Germinal center (tissue), 1 donor: ENCODE measurements at regions not wholly inside any gene's neighbourhood (a gene's known extent, or its start where the extent isn't known, plus 50 kb on each side); places are given as distances from the start of the nearest gene placed in this dataset.

Experiments
- DNase-seq: peaks from one replicate; pipeline ENCODE4 v3.0.0; 2012; ENCODE audit warnings: mixed read lengths, low spot score

DNA sequence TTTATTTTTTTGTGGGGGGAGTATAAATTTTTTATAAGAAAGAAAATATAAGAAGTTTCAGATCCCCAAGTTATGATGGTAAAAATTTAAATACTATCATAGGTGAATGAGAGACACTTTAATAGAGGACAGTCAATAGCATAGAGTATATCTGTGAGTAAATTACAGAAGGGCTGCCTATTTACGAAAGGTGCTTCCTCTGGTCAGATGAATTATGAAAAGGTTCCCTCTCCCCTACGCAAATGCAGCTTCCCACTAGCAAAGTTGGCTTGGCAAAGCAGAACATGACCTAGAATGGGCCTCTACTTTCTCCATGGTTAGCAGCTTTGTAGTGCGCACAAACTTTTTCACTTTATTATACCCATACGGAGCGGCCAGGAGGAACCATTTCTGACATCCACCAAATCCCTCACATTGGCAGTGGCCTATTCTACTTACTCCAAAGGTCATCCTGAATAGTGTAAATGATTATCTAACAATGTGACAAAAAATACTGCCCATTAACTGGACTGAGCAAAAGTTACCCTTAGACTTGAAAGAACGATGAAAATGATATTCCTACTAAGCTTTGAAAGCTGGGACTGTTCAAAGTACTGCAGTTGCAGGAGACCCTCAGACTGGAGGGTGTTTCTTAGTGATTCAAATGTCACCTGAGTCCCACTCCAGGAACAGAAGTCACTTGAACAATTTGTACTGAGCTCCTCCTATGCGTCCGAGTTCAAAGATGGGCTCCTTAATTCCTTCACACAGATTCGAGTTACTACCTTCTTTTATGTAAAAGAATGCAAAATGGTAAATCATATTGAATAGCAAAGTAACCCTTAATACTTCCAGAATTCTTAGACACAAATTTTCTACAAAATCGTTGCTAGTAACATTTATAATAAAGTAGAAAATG, 148.5 kb downstream of the NOL4 start:
- no peak for DNase-seq

DNA sequence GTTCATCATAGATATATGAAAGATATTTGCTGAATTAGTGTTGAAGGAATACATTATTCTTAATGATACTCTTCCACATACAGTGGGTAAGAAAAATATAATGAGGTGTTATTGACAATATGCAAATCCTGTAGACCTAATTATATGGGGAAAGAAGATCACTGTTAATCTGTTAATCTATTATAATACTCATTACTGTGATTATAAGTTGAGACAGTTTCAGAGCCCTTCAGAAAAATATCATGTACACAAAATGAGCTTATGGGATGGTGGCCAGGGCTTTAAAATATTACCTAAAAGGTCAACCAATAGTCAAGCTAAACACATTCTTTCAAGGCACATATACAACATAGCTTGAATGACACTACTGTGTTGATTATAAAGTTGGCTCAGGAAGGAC, 163.5 kb downstream of the NOL4 start:
- DNase-seq, result no peak

DNA sequence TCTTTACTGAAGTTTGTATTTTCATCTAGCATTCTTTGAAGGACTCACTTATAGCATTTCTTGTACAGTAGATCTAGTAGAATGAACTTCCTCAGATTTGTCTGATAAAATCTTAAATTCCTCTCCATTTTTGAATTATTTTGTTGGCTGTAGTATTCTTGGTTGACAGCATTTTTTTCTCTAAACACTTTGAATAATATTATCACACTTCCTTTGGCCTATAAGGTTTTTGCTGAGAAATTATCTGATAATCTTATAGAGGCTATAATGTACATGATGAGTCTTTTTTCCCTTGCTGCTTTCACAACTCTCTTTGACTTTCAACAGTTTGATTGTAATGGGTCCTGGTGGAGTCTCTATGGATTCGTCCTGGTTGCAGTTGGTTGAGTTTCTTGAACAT, 169.5 kb downstream of the NOL4 start:
- no peak for DNase-seq

DNA sequence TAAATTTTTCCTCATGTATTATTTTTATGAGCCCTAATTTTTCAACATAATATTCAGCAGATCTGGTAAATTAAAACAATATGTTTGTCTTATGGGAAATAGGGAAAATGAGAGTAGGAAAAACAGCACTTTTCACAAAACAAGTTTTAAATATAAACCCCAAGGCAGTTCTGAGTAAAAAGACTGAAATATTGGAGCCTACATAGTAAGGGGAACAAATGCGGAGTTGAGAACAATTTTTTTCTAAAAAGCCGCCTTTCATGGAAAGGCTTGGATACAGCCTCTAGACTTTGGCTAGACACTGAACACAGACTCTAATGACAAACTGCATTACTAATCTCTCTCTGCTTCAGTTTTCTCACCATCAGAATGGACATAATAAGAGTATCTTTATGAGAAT, 174.1 kb downstream of the NOL4 start:
- DNase-seq, result no peak

DNA sequence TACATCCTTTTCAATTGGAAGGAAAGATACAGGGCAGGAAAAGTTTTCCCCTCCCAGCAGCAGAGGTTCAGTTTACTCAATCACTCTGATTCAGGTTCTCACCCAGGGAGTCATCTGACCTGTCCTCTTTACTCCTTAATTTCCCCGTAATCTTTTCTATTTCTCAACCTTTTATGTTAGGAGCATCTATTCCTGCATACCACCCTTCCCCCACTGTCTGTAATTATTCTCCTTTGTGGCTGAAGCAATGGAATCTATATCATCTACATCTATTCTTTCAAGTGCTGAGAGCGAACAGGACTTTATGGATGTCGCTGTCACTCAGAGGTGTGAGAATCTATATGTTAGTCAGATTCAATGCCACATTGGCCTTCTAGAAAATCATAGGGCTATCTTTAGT, 175.2 kb downstream of the NOL4 start:
- no peak for DNase-seq

DNA sequence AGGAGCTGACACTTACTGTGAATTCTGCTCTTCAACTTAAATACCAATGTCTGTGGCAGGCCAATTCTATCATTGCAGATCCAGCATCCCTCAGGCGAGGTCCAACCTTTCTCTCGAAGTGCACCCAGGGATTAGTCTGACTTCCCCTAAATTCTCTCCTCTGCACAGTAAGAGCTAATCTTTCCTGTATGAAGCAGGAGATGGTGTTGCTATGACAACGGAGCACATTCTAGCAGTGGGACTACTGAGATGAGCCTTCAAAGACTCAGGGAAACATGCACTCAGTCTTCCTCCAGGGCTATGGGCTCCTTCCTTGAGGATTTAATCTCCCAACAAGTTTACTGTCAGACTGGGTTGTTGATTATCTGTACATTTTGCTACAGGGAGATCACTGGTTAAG, 176.3 kb downstream of the NOL4 start:
- DNase-seq, result no peak

DNA sequence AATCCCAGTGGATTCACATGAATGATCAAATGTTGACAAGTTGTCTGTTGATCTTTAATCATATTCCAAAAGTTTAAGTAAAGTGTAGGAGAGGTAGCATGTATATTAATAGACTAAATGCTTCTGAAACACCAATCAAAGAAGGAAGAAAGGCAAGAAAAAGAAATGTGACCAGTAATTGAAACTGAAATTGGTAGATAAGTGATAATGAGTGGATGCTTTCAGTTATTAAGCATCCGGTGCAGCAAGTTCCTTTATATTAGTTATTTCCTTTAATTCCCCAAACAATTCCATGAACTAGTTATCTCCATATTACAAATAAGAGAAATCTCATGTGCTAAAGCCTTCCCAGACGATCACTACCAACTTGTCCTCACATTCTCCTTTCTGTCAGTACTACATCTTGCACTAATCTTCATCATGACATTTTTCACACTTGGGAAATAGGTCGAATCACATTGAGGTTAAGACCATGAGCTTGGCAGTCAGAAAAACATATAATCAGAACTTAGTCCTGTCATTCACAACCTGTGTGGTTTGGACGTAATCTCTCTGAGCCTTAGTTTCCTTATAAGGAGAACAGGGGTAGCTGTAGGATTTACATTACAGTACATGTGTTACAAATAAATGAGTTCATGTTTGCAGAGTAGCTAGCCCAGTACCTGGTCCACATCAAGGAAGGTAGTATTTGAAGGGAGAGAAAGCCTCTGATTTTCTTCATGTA, 182.1 kb downstream of the NOL4 start:
- DNase-seq, result no peak

DNA sequence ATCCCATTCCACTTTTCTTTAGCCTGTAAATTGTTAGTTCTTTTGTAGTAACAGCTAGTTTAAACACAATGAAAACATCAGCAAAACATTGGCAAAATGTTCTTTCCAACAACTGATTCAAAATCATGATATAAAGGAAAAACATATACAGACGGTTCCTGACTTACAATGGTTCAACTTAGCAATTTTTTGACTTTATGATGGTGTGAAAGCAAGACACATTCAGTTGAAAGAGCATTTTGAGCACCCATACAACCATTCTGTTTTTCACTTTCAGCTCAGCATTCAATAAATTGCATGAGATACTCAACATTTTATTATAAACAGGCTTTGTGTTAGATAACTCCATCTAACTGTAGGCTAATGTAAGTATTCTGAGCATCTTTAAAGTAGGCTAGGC, 185.1 kb downstream of the NOL4 start:
- DNase-seq, result no peak

DNA sequence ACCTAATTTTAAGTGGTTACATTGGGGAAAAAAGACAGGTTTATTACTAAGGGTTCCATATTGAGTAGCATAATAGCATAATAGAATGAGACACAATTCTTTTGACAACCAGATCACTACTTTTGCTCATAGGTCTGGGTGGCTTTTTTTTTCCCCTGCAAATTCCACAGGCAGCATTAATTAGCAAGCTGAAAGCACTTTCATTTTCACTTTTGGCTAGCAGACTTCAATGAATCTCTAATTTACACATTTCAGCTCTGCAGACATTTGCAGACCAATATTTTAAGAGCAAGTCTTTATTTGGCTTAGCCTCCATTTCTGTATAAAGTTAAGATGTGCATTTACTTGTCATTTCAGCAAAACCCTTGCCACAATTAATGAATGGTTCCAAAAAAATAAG, 185.5 kb downstream of the NOL4 start:
- DNase-seq, result no peak

DNA sequence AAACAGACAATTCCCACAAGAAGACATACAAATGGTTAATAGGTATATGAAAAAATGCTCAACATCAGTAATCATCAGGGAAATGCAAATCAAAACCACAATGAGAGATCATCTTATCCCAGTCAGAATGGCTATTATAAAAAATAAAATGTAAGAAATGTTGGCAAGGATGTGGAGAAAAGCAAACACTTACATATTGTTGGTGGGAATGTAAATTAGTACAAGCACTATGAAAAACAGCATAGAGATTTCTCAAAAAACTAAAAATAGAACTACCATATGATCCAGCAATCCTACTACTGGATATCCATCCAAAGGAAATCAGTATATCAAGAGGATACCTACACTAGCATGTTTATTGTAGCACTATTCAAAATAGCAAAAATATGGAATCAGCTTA, 186.6 kb downstream of the NOL4 start:
- no peak for DNase-seq

DNA sequence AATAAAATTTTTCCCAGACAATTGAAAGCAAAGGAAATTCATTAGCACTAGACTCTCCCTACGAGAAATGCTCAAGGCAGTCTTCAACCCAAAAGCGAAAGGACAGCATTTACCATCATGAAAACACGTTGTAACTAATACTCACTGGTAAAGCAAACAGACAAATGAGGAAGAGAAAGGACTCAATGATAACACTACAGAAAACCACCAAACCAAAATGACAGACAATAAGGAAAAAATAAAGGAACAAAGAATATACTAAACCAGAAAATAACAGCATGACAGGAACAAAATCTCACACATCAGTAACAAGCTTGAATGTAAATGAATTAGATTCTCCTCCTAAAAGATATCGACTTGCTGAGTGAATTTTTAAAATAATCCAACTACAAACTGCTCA, 190.7 kb downstream of the NOL4 start:
- DNase-seq, result no peak

DNA sequence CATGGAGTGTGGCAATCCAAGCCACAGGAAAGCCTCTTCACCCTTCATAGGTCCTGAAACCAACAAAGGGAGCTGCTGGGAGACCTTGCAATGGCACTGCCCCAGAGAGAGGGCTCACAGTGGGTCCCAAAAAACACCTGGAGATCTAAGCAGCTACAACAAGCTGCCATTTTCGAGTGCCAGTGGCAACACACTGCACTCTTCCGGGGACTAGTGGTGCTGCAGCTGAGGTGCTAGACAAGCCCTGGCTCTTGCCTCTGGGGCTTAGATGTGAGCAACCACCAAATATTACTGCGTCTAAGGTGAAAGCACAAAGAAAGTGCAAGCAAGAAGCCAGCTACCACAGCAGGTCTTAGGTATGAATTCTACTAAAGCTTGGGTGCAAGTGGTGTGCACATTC, 192.9 kb downstream of the NOL4 start:
- DNase-seq, result no peak

DNA sequence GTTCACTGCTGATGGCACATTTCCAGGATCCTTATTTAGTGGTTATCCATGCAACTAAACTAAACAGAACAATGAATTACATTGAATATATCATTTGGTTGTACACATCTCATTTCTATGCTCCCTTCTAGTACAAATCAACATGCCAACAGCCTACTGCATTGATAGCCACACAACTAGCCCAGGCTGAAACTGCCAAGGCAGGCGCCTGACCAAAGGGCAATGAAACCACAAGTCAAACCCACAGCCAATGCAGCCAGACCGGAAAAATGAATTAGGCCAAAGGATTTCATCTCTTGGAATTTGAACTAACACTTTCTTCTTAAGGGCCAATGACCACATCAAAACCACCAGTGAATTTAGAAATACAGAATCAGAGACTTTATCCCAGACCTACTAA, 196.4 kb downstream of the NOL4 start:
- DNase-seq, result no peak

DNA sequence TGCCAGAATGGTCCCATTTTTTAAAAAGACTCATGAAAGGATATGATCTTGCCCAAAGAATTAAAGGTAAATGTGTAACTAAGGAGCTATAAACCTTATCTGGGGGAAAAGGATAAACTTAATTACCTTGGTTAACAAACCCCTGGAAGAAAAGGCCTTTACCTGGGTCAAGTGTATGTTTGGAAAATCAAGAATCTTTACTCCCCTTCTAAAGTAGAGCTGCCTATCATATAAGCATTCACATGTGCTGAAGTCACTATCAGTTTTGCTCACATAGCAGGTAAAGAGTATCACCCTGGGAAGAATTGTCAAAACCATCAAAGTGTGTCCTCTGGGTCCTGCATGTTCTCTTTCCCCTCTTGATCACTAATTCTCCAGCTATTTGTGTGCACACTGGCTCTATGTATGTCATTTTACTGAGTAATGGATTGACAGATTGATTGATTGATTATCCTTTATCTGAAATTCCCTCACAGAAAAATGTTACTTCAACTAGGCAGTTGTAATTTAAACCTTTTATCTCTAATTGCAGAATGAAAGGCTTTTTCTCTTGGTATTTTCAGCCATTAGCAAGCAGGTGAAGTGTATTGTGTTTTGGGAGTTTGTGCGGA, 199.4 kb downstream of the NOL4 start:
- no peak for DNase-seq

DNA sequence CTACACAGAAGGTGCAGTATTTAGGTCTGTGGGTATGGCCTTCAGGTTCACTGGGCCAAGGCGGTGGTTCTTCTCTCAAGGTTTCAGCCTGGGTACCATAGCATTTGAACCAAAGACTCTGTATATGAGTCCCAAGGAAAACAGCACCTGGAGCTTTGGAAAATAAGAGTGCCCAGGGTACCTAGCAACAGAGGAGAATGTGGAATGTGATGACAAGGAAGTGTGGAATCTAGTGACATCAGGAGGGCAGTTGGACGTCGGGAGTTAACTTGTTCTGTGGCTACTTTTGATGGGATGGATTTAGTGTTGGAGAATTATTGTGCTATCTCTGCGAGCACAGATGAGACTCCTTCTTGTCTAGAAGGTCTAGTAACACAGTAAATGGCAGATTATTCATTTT, 201.2 kb downstream of the NOL4 start:
- no peak for DNase-seq

DNA sequence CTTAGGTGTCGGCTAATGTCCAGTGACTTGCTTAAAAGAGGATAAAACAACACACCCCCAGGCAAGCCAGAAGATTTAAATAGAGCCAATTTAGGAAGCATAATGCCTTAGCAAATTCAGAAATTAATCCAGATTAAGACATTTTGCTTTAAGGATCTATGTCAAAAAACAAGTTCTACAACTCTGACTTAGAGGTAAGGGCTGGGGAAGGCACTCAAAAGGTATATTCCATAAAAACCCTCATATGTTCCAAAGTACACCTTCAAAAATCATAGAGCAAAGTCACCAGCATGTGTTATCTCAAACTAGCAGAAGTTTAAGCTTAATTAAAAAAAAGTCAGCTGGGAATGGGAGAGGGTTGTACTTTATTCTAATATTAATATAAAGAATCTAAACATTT, 206.4 kb downstream of the NOL4 start:
- no peak for DNase-seq

DNA sequence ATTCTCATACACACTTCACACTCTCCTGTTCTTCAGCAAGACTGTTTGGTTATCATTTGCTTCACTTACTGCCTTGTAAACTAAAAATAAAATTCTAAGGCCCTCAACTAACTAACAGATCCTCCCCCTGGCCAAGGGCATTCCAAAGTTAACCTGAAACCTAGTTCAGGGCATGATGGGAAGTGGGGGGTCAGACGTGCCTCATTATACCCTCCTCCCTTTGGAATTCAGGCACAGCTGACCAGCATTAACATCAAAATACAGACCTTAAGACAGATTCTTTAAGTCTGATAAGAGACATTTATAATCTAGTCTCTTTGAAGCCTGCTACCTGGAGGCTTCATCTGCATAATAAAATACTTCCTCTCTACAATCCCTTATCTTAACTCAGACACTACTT, 221.0 kb downstream of the NOL4 start:
- DNase-seq, result no peak

DNA sequence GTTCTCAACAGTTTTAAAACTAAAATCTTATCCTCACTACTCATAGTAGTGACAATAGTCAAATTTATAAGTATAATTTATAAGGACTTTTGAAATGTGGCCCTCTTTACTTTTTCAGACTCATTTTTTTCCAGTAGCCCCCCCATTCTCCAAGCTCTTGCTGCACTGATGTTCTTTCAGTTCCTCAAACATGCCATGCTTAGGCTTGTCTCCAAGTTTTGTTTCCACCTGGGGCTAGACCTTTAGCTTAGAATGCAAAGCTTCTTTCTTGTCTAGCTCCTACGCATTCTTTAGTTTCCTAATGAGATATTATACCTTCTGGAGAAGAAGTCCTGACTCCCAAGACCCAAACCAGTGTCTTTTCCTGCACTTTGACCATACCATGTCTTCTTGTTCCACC, 222.6 kb downstream of the NOL4 start:
- no peak for DNase-seq

DNA sequence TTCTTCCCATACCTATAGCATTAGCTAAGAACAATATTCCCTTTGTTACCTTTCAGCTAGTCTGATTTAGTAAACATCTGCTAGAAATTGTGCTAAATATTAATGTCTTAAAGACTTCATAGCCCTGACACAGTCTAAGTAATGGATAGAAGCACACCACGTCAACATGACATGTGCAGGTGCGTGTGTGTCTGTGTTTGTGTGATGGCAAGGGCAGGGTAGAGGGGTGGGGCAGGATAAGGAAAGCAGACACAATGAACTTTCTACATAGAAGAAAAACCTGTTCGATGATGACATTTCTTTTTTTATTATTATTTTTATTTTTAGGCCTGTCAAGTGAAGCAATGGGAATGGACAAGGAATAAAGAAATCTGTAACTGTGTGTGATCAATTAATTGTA, 223.3 kb downstream of the NOL4 start:
- no peak for DNase-seq

DNA sequence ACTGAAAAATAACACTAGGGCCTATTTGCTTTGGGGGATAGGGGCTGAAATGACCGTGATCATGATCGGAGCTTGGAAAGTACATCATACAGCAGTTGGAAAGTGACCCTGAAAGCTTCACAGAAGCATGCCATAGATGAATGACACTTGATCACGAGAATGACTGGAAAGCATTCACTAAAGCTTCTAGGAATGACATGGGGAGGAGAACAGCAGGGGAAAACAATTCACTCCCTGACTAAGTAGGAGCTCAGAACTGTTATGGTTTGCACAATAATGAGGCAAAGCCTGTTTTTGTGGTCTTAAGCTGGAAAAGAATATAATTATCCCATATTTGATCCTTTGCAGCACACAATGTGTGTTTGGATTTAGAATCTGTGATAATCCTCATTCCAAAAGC, 237.5 kb downstream of the NOL4 start:
- DNase-seq, result no peak

DNA sequence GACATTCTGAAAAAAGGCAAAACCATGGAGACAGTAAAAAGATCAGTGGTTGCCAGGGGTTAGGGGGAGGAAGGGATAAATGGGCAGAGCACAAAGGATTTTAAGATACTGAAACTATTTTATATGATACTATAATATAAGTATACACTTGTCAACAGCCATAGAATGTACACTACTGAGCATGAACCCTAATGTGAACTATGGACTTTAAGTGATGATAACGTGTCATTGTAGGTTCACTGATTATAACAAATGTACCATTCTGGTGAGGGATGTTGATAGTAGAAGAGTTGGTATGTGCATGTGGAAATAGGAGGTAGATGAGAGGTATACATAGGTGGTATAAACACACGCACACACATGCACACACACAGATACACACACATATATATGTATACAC, 241.6 kb downstream of the NOL4 start:
- DNase-seq, result no peak

DNA sequence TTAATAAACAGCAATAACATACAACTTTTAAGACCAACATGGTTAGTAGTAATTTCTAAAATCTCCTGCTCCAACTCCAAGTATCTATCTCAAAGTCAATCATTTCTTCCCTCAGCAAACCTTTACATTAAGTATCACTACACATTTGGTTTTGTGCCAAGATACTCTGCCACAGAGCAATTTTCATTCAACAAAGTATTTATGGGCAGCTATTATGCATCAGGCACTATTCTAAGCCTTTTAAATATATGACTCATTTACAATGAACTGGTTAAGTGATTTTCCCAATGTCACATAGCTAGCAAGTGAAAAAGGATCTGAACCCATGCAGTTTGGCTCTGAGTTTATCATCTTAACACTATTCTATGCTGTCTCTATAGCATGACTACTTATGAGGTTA, 264.3 kb downstream of the NOL4 start:
- DNase-seq, result no peak

DNA sequence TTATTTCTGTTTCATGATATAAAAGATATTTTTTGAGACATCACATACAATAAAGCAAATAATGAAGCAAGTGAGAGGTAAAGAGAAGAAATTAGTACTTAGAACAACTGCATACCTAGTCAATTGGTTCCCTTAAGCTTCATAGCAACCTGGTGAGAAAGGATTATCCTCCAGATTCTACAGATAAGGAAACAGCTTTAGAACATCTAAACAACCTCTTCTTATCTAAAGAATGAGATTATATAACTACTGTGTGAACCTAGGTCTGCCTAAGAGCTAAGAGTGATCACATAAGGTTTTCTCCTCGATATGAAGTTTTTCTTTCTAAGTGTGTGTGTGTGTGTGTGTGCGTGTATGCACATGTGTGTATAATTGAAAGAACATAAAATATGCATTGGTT, 265.1 kb downstream of the NOL4 start:
- no peak for DNase-seq
